GM12878 (cell line): ENCODE measurements at regions not wholly inside any gene's neighbourhood (a gene's known extent, or its start where the extent isn't known, plus 50 kb on each side); places are given as distances from the start of the nearest gene placed in this dataset.
A peak's percentile ranks its signal among the peaks of the same experiment; 100 is the strongest.

Experiments used
- ATAC-seq: fragments of 200-7000 bp; cut with Tn5 transposase; 3 replicates; pipeline ENCODE4 v1.9.1; 2020; ENCODE audit warnings: mild to moderate bottlenecking, moderate library complexity
- BruUV-seq: library from RNA; stranded (reverse); fragments of 400-500 nt; replicated peaks from 2 replicates; lab custom pipeline; 2021; lab: Mats Ljungman, UMichigan
- CTCF ChIA-PET: fragments of 300-600 bp; sonication (Branson Sonifier 250); formaldehyde crosslinking; extraction: SDS; loops from one replicate; lab custom pipeline; 2021; ENCODE audit warnings: inconsistent platforms; lab: Yijun Ruan, JAX
- POLR2A ChIA-PET: fragments of 350-600 bp; formaldehyde crosslinking; extraction: SDS; loops from one replicate; lab custom pipeline; 2021; ENCODE audit warnings: inconsistent platforms; lab: Charles Lee
- RAD21 ChIA-PET: fragments of 300-600 bp; sonication (Branson Sonifier 250); formaldehyde crosslinking; loops from one replicate; lab custom pipeline; 2023; ENCODE audit warnings: antibody characterized with exemption; ENCODE audit not compliant: unreplicated experiment; lab: Charles Lee
- SMC1A ChIA-PET: fragments of 300-600 bp; sonication (Branson Sonifier 250); formaldehyde crosslinking; loops from one replicate; lab custom pipeline; 2023; ENCODE audit not compliant: unreplicated experiment, uncharacterized antibody; lab: Charles Lee
- DNase-seq: peaks from one replicate; pipeline ENCODE4 v3.0.0-alpha.2; 2011; ENCODE audit warnings: low read depth, low spot score
- FAIRE-seq: peaks from 3 replicates; lab custom pipeline; 2011; peaks lifted over from hg19 to GRCh38; lab: Jason Lieb, UNC
- H2AFZ ChIP-seq: 2 replicates; pipeline ENCODE4 v1.6.0; 2011; ENCODE audit warnings: low read depth, low read length, control low read depth; ENCODE audit not compliant: control insufficient read depth
- H3K27ac ChIP-seq: 2 replicates; pipeline ENCODE4 v1.5.1; 2011; ENCODE audit warnings: control low read depth; ENCODE audit not compliant: control insufficient read depth, insufficient read depth
- H3K27me3 ChIP-seq, 2 experiments: replicated peaks in 1 of 2; 2 replicates each; pipeline versions ENCODE4 v1.6.0 to v1.6.1; 2011; ENCODE audit warnings: low read length in 1 of 2; ENCODE audit not compliant: control insufficient read depth in 2 of 2, insufficient read depth in 2 of 2
- H3K36me3 ChIP-seq, 2 experiments: 2 replicates each; pipeline ENCODE4 v1.5.1; 2011; ENCODE audit warnings: low read length in 1 of 2; ENCODE audit not compliant: control insufficient read depth in 2 of 2, insufficient read depth in 2 of 2
- H3K4me1 ChIP-seq: 2 replicates; pipeline ENCODE4 v1.6.1; 2011; ENCODE audit warnings: mild to moderate bottlenecking, low read length, moderate library complexity, mixed read lengths; ENCODE audit not compliant: control insufficient read depth, insufficient read depth
- H3K4me2 ChIP-seq: 2 replicates; pipeline ENCODE4 v1.6.0; 2011; ENCODE audit warnings: control low read depth; ENCODE audit not compliant: control insufficient read depth, insufficient read depth
- H3K4me3 ChIP-seq: fragments of 200-600 bp; sonication (generic); 2 replicates; pipeline ENCODE4 v1.5.1; 2016
- H3K79me2 ChIP-seq: 2 replicates; pipeline ENCODE4 v1.6.0; 2011; ENCODE audit warnings: low read length; ENCODE audit not compliant: control insufficient read depth, insufficient read depth
- H3K9ac ChIP-seq: 2 replicates; pipeline ENCODE4 v1.8.0; 2011; ENCODE audit warnings: low read length, control low read depth, mixed read lengths; ENCODE audit not compliant: control insufficient read depth, insufficient read depth
- H3K9me3 ChIP-seq: replicated peaks from 3 replicates; pipeline ENCODE4 v1.5.1; 2011; ENCODE audit warnings: mild to moderate bottlenecking, low read length; ENCODE audit not compliant: control insufficient read depth, insufficient read depth
- H4K20me1 ChIP-seq: 2 replicates; pipeline ENCODE4 v1.6.0; 2011; ENCODE audit not compliant: control insufficient read depth, insufficient read depth
- ATF3 ChIP-seq: IDR thresholded peaks from 2 replicates; pipeline ENCODE4 v1.6.1; 2011; ENCODE audit warnings: low read depth, mild to moderate bottlenecking, low read length, moderate library complexity, borderline replicate concordance; ENCODE audit errors: extremely low read depth
- BCL11A ChIP-seq: IDR thresholded peaks from 2 replicates; pipeline ENCODE4 v1.6.1; 2011; ENCODE audit warnings: low read depth, low read length
- CBX3 ChIP-seq: fragments of 200-600 bp; sonication (generic); IDR thresholded peaks from 2 replicates; pipeline ENCODE4 v1.6.1; 2016; ENCODE audit warnings: low read depth, borderline replicate concordance
- CHD2 ChIP-seq: IDR thresholded peaks from 2 replicates; pipeline ENCODE4 v1.6.1; 2011; ENCODE audit warnings: low read depth, low read length, improper control_type of control experiment, borderline replicate concordance
- EED ChIP-seq: sonication (generic); IDR thresholded peaks from 2 replicates; pipeline ENCODE4 v1.6.1; 2016; ENCODE audit warnings: antibody characterized with exemption, low read depth
- EZH2 ChIP-seq: IDR thresholded peaks from 2 replicates; pipeline ENCODE4 v1.6.1; 2012; ENCODE audit warnings: low read depth, mild to moderate bottlenecking, control low read depth, inconsistent platforms, low read length, borderline replicate concordance; ENCODE audit not compliant: control insufficient read depth
- IKZF2 ChIP-seq, 2 experiments: fragments of 450-650 bp; IDR thresholded peaks; 2 replicates each; pipeline ENCODE4 v1.6.1; 2017; ENCODE audit warnings: mild to moderate bottlenecking in 2 of 2, moderate library complexity in 2 of 2
- IRF3 ChIP-seq: fragments of 450-650 bp; IDR thresholded peaks from 2 replicates; pipeline ENCODE4 v1.6.1; 2014; ENCODE audit warnings: mild to moderate bottlenecking
- KAT2A ChIP-seq: conservative IDR thresholded peaks from 2 replicates; pipeline ENCODE4 v1.6.1; 2011; ENCODE audit warnings: low read depth, low read length; ENCODE audit not compliant: control insufficient read depth
- MAX ChIP-seq: IDR thresholded peaks from 2 replicates; pipeline ENCODE4 v1.6.1; 2012; ENCODE audit warnings: low read depth, low read length, improper control_type of control experiment
- MYB ChIP-seq: fragments of 150-350 bp; IDR thresholded peaks from 2 replicates; pipeline ENCODE4 v1.6.1; 2014; ENCODE audit warnings: mild to moderate bottlenecking, low read depth, low read length, borderline replicate concordance
- NBN ChIP-seq: fragments of 450-650 bp; IDR thresholded peaks from 2 replicates; pipeline ENCODE4 v1.6.1; 2016
- NKRF ChIP-seq: fragments of 450-650 bp; conservative IDR thresholded peaks from 2 replicates; pipeline ENCODE4 v1.6.1; 2017; ENCODE audit warnings: mild to moderate bottlenecking, moderate library complexity
- RUNX3 ChIP-seq: IDR thresholded peaks from 2 replicates; pipeline ENCODE4 v1.6.1; 2012; ENCODE audit warnings: low read length, inconsistent platforms
- ZNF592 ChIP-seq: fragments of 450-650 bp; IDR thresholded peaks from 2 replicates; pipeline ENCODE4 v1.6.1; 2017; ENCODE audit warnings: mild to moderate bottlenecking, moderate library complexity
- WGBS: methylation state at CpG from one replicate; pipeline ENCODE4 v1.1.6; 2016; ENCODE audit warnings: low lambda C conversion rate; ENCODE audit not compliant: insufficient replicate concordance, insufficient coverage; ENCODE audit errors: missing lambda C conversion rate; 5-methylcytosine and 5-hydroxymethylcytosine counted together
- in situ Hi-C: fragments of 300-500 bp; cut with MboI; formaldehyde crosslinking; loops from 9 replicates; pipeline ENCODE4 v1.14.3; 2018; ENCODE audit warnings: mixed read lengths
- intact Hi-C: fragments of 100-400 bp; cut with micrococcal nuclease; formaldehyde crosslinking; loops from one replicate; pipeline ENCODE4 v1.14.2; 2022; ENCODE audit not compliant: unreplicated experiment

- Histone ChIP-seq H3K4me2 (peak overlapping the region; percentile 12; the same call in 1 of the 2 replicates), H3K27me3 (no peaks in the 10 kb centered on the region; a peak in 2 of 4 replicates), H3K27ac (no peak overlapping the region), H3K4me3 (no peak overlapping the region), H3K79me2 (no peaks in the 10 kb centered on the region), H2AFZ (no peak overlapping the region), H4K20me1 (no peaks in the 10 kb centered on the region), H3K4me1 (peaks cover 6% of the 10 kb centered on the region), H3K9ac (no peak overlapping the region), H3K36me3 (no peaks in the 10 kb centered on the region), H3K9me3 (no peaks in the 10 kb centered on the region)
- FAIRE-seq (no peak), DNase-seq (peak; percentile 27), ATAC-seq (peak; percentile 68)
- CTCF ChIA-PET, result interaction anchor here (0.7 kb wide), 1 partner anchor 498 kb away, joined by 3 read pairs; no protein-coding TSS in a partner anchor
- intact Hi-C loops, result no loop called here
- in situ Hi-C loops, result no loop called here
- POLR2A ChIA-PET, result no interaction called here
- BruUV-seq, result no TSS peak
- WGBS, result 9% methylated on average over 9 of the region's 9 CpGs
- SMC1A ChIA-PET, result interaction anchor here (0.9 kb wide), 1 partner anchor 486 kb away, joined by 3 read pairs; no protein-coding TSS in a partner anchor
- RAD21 ChIA-PET, result no interaction called here
- TF ChIP-seq KAT2A (no peak), BCL11A (no peak), IRF3 (no peak), MAX (no peak), NBN (no peak), EZH2 (no peak), NKRF (no peak), IKZF2 (IDR thresholded peaks at IDR 0.05) (peak in 1 of 2 experiments; percentile 58; a peak in 3 of 4 replicates), RUNX3 (peak; percentile 48), CBX3 (no peak), CHD2 (no peak), ZNF592 (no peak), ATF3 (no peak), MYB (no peak), EED (no peak)
Measured at GRCh38 chr10:78914502-78915189, 154.1 kb upstream of the ZMIZ1 start.
